Subcutaneous abdominal adipose tissue (tissue), 5 donors: ENCODE measurements at regions not wholly inside any gene's neighbourhood (a gene's known extent, or its start where the extent isn't known, plus 50 kb on each side); places are given as distances from the start of the nearest gene placed in this dataset.

Source experiments
- H3K27ac ChIP-seq: one replicate; pipeline ENCODE4 v1.7.0; 2013; ENCODE audit warnings: low read depth, mild to moderate bottlenecking, inconsistent platforms, low read length, moderate library complexity
- H3K27me3 ChIP-seq, 5 donors: one replicate each; pipeline ENCODE4 v1.7.0; 2013; ENCODE audit warnings: low read length in 5 of 5, inconsistent platforms in 1 of 5; ENCODE audit not compliant: control insufficient read depth in 5 of 5, insufficient read depth in 4 of 5
- H3K36me3 ChIP-seq, 5 donors: one replicate each; pipeline ENCODE4 v1.7.0; 2013; ENCODE audit warnings: low read length in 5 of 5; ENCODE audit not compliant: control insufficient read depth in 5 of 5, insufficient read depth in 5 of 5
- H3K4me1 ChIP-seq, 5 donors: one replicate each; pipeline ENCODE4 v1.7.0; 2013; ENCODE audit warnings: low read length in 5 of 5, mild to moderate bottlenecking in 3 of 5, moderate library complexity in 1 of 5; ENCODE audit not compliant: control insufficient read depth in 5 of 5, insufficient read depth in 5 of 5
- H3K4me3 ChIP-seq, 5 donors: one replicate each; pipeline ENCODE4 v1.7.0; 2013; ENCODE audit warnings: low read length in 5 of 5, low read depth in 1 of 5
- H3K9ac ChIP-seq, 5 donors: one replicate each; pipeline ENCODE4 v1.7.0; 2013; ENCODE audit warnings: low read length in 5 of 5, mild to moderate bottlenecking in 4 of 5, moderate library complexity in 3 of 5
- H3K9me3 ChIP-seq, 5 donors: one replicate each; pipeline ENCODE4 v1.7.0; 2013; ENCODE audit warnings: low read length in 5 of 5; ENCODE audit not compliant: control insufficient read depth in 5 of 5
- donor health status: healthy.
- donor health status: healthy.
- donor health status: healthy.
- donor health status: healthy.
- donor health status: healthy.

- H3K27me3 ChIP-seq, result no peaks in the 10 kb centered on the region
- H3K27ac ChIP-seq, result no peak overlapping the region
Observed at GRCh38 chr4:130110770-130111169, 1014.8 kb downstream of the C4orf33 start.

GRCh38 chr4:130124066-130124465, 1028.1 kb downstream of the C4orf33 start:
- H3K27me3 ChIP-seq, result no peaks in the 10 kb centered on the region
- H3K4me1 ChIP-seq, result peaks cover 0 to 3% (median 0%) of the 10 kb centered on the region in 5 donors
- H3K27ac ChIP-seq, result no peak overlapping the region
- no peak overlapping the region for H3K9ac ChIP-seq
- H3K4me3 ChIP-seq, result no peak overlapping the region
- no peaks in the 10 kb centered on the region for H3K9me3 ChIP-seq
- no peaks in the 10 kb centered on the region for H3K36me3 ChIP-seq

More at GRCh38 chr4:130110770-130111169, 1014.8 kb downstream of the C4orf33 start:
- Histone ChIP-seq H3K9ac (no peak overlapping the region), H3K36me3 (no peaks in the 10 kb centered on the region), H3K4me1 (no peaks in the 10 kb centered on the region), H3K4me3 (no peak overlapping the region), H3K9me3 (peaks cover 0 to 7% (median 0%) of the 10 kb centered on the region in 5 donors)

- H3K27ac ChIP-seq, result no peak overlapping the region
- H3K27me3 ChIP-seq, result no peaks in the 10 kb centered on the region
- H3K4me1 ChIP-seq, result peaks cover 0 to 3% (median 0%) of the 10 kb centered on the region in 5 donors
- H3K9ac ChIP-seq, result no peak overlapping the region
- no peaks in the 10 kb centered on the region for H3K36me3 ChIP-seq
- no peak overlapping the region for H3K4me3 ChIP-seq
- H3K9me3 ChIP-seq, result no peaks in the 10 kb centered on the region
Observed at GRCh38 chr4:130125467-130125866, 1029.5 kb downstream of the C4orf33 start.

- Histone ChIP-seq H3K4me3 (no peak overlapping the region), H3K27ac (no peak overlapping the region), H3K9ac (no peak overlapping the region), H3K9me3 (peaks cover 0 to 2% (median 0%) of the 10 kb centered on the region in 5 donors), H3K27me3 (no peaks in the 10 kb centered on the region), H3K4me1 (peaks cover 0 to 3% (median 0%) of the 10 kb centered on the region in 5 donors), H3K36me3 (no peaks in the 10 kb centered on the region)
Observed at GRCh38 chr4:130127297-130127696, 1031.3 kb downstream of the C4orf33 start.

- Histone ChIP-seq H3K9me3 (peaks cover 2 to 9% (median 3%) of the 10 kb centered on the region in 5 donors), H3K27ac (no peak overlapping the region), H3K4me1 (no peaks in the 10 kb centered on the region), H3K27me3 (no peaks in the 10 kb centered on the region), H3K9ac (no peak overlapping the region), H3K36me3 (no peaks in the 10 kb centered on the region), H3K4me3 (no peak overlapping the region)
Observed at GRCh38 chr4:130131536-130131935, 1035.6 kb downstream of the C4orf33 start.

- H3K27me3 ChIP-seq, result no peaks in the 10 kb centered on the region
- H3K27ac ChIP-seq, result no peak overlapping the region
- H3K9ac ChIP-seq, result no peak overlapping the region
- no peak overlapping the region for H3K4me3 ChIP-seq
- H3K36me3 ChIP-seq, result no peaks in the 10 kb centered on the region
- H3K4me1 ChIP-seq, result no peaks in the 10 kb centered on the region
- H3K9me3 ChIP-seq, result no peaks in the 10 kb centered on the region
Observed at GRCh38 chr4:130141651-130142050, 1045.7 kb downstream of the C4orf33 start.

- no peak overlapping the region for H3K4me3 ChIP-seq
- H3K36me3 ChIP-seq, result no peaks in the 10 kb centered on the region
- no peak overlapping the region for H3K27ac ChIP-seq
- no peak overlapping the region for H3K9ac ChIP-seq
- no peaks in the 10 kb centered on the region for H3K4me1 ChIP-seq
- no peaks in the 10 kb centered on the region for H3K27me3 ChIP-seq
- no peaks in the 10 kb centered on the region for H3K9me3 ChIP-seq
Observed at GRCh38 chr4:130143656-130144055, 1047.7 kb downstream of the C4orf33 start.

- no peaks in the 10 kb centered on the region for H3K27me3 ChIP-seq
- no peaks in the 10 kb centered on the region for H3K4me1 ChIP-seq
Observed at GRCh38 chr4:130146773-130147172, 1050.8 kb downstream of the C4orf33 start.

GRCh38 chr4:130147641-130148040, 1051.7 kb downstream of the C4orf33 start:
- Histone ChIP-seq H3K9ac (no peak overlapping the region), H3K27me3 (no peaks in the 10 kb centered on the region), H3K4me1 (no peaks in the 10 kb centered on the region), H3K4me3 (no peak overlapping the region), H3K27ac (no peak overlapping the region), H3K9me3 (no peaks in the 10 kb centered on the region), H3K36me3 (no peaks in the 10 kb centered on the region)

More at GRCh38 chr4:130146773-130147172, 1050.8 kb downstream of the C4orf33 start:
- Histone ChIP-seq H3K9ac (no peak overlapping the region), H3K36me3 (no peaks in the 10 kb centered on the region), H3K9me3 (no peaks in the 10 kb centered on the region), H3K27ac (no peak overlapping the region), H3K4me3 (no peak overlapping the region)

GRCh38 chr4:130154901-130155300, 1058.9 kb downstream of the C4orf33 start:
- Histone ChIP-seq H3K9ac (no peak overlapping the region), H3K27ac (no peak overlapping the region), H3K4me3 (no peak overlapping the region), H3K27me3 (no peaks in the 10 kb centered on the region), H3K4me1 (no peaks in the 10 kb centered on the region), H3K9me3 (no peaks in the 10 kb centered on the region), H3K36me3 (no peaks in the 10 kb centered on the region)

- no peak overlapping the region for H3K27ac ChIP-seq
- no peaks in the 10 kb centered on the region for H3K36me3 ChIP-seq
- H3K27me3 ChIP-seq, result no peaks in the 10 kb centered on the region
- H3K4me1 ChIP-seq, result no peaks in the 10 kb centered on the region
- H3K9me3 ChIP-seq, result no peaks in the 10 kb centered on the region
- no peak overlapping the region for H3K4me3 ChIP-seq
- no peak overlapping the region for H3K9ac ChIP-seq
Observed at GRCh38 chr4:130163701-130164100, 1067.7 kb downstream of the C4orf33 start.
